Astrocyte of the cerebellum (primary cell): ENCODE measurements at regions not wholly inside any gene's neighbourhood (a gene's known extent, or its start where the extent isn't known, plus 50 kb on each side); places are given as distances from the start of the nearest gene placed in this dataset.

Experiments
- DNase-seq: peaks from one replicate; pipeline ENCODE4 v3.0.0-alpha.2; 2011; ENCODE audit warnings: low read depth
- H3K4me3 ChIP-seq: 2 replicates; pipeline ENCODE4 v1.5.1; 2011; ENCODE audit warnings: mild to moderate bottlenecking, low read depth, low read length, moderate library complexity
- in situ Hi-C: cut with HindIII; loops from 2 replicates; pipeline ENCODE4 v1.10.0; 2017; ENCODE audit warnings: low sequenced_read_pairs
- TF ChIP-seq, protein P1 (sequence below): IDR thresholded peaks from 2 replicates; pipeline ENCODE4 v1.5.1; 2012; ENCODE audit warnings: low read length, low read depth, moderate library complexity, mild to moderate bottlenecking; ENCODE audit errors: missing control alignments

DNA sequence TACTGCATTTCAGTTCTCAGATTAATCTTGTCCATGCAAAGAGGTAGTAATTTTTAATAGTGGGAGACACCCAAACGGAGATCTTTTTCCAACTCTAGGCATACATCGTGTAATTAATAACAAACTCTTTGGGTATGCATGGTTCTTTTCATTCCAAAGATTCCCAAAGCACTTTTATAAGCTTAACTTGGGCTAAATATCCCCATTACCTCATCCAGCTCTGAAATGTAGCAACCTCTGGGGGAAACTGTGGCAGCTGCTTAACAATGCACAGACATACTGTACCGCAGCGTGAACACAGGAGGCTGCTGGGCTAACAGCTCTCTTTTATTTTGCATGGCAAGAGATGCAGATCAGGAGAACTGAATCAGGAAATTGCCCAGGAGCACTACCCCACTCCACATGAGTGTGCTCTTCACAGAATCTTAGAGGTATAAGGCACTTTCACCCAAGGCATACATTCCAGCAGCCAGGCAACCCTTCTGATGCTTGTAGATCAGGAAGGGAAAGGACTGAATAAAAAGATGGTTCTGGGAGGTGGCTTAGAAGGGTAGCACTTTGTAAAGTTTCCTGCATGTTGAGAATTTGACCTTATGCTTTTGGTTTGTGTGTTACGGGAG lies 114.4 kb upstream of the GLI3 start:
- DNase-seq: no peak
- H3K4me3 ChIP-seq: no peak overlapping the region
- TF ChIP-seq, protein P1, sequence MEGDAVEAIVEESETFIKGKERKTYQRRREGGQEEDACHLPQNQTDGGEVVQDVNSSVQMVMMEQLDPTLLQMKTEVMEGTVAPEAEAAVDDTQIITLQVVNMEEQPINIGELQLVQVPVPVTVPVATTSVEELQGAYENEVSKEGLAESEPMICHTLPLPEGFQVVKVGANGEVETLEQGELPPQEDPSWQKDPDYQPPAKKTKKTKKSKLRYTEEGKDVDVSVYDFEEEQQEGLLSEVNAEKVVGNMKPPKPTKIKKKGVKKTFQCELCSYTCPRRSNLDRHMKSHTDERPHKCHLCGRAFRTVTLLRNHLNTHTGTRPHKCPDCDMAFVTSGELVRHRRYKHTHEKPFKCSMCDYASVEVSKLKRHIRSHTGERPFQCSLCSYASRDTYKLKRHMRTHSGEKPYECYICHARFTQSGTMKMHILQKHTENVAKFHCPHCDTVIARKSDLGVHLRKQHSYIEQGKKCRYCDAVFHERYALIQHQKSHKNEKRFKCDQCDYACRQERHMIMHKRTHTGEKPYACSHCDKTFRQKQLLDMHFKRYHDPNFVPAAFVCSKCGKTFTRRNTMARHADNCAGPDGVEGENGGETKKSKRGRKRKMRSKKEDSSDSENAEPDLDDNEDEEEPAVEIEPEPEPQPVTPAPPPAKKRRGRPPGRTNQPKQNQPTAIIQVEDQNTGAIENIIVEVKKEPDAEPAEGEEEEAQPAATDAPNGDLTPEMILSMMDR: no peak
- in situ Hi-C loops: no loop called here

DNA sequence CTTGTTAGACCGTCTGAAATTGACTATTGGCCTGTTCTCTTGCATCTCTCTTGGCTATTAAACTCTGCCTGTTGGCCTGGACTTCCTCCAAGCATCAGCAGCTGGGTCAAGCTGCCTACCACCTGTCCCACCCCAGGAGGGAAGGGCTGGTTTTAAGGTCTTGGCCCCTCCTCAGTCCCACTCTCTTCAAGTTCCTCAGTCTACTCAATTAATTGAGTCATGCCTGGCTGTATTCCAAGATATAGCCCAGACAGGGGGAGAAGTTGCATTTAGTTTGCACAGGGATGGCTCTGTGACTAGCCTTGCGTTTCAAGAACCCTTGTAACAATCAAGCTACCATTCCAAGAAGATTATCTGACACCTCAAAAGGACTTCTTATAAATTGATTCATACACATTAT lies 113.8 kb upstream of the GLI3 start:
- DNase-seq: no peak
- H3K4me3 ChIP-seq: no peak overlapping the region
- in situ Hi-C loops: no loop called here
- TF ChIP-seq, protein P1: no peak

- in situ Hi-C loops: no loop called here
- TF ChIP-seq, protein P1: no peak
Measured at GRCh38 chr7:42348631-42349030, 111.6 kb upstream of the GLI3 start.

DNA sequence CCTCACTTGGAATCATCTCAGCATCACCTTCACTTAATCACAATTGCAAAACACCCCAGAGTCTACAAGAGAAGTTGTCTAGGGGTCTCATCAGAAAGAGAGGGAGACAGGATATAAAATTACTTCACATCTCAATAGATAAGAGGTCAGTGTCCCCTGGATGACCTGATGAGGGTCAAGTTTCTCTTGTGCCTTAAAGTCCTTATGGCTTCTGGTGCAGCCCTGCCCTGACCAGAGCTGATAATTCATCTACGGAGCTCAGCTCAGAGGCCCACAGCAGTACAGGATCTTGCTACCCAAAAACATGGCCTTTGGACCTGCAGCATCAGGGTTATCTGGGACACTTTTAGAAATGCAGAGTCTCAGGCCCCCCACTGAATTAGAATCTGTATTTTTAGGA lies 111.1 kb upstream of the GLI3 start:
- in situ Hi-C loops: no loop called here
- TF ChIP-seq, protein P1: no peak
- H3K4me3 ChIP-seq: no peak overlapping the region
- DNase-seq: no peak

More at GRCh38 chr7:42348631-42349030, 111.6 kb upstream of the GLI3 start:
- no peak overlapping the region for H3K4me3 ChIP-seq
- DNase-seq: no peak

DNA sequence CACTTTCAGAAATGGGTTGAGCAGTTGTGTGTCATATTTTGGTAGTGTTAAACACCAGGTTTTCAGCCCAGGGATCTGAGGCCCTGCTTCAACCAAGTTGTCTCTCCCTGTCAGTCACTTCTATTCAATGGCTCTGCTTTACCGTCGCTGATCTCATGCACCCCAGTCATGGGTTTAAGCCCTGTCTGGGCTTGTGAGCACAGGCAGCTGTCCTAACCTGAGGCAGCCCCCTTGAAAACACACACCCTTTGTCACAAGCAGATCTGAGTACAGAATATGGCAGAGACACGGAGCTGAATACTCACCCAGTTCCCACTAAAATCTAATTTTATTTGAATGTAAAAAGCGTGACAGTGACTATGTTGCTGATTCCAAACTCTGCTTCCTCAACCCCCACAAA lies 110.6 kb upstream of the GLI3 start:
- in situ Hi-C loops: no loop called here
- no peak overlapping the region for H3K4me3 ChIP-seq
- DNase-seq: no peak
- TF ChIP-seq, protein P1: no peak

DNA sequence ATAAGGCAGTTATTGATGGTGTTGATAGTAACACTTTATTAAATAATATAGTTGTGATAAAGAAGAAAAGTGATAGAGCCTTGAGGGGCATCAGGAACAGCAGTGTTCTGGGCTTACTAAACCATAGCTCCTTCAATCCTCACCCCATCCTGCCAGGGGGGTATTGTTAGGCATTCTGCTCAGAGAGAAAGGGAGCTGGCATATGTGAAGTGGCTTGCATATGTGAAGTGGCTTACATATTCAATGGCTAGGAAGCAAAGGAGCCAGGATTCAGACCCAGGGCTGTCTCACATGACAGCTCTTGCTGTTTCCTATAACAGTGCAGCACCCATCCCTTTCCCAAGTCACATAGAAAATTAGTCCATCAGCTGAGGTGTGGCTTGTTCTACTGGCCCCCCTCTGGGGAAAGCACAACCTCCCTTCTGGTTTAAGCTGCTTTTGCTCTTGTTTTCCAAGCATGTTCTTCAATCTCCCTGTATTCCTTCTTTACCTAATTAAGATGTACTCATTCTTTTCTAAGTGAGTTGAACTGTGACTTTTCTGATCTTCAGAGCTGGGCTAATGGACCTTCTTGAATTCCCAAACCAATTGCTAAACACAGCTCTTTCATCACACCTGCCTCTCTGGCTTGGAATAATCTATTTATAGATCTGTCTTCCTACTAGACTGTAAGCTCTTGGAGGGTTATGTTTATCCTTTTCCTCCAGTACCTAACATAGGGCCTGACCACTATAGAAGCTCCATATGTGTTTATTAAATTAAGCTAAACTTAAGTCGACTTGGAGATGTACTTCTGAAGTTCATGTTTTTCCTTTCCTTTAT lies 108.7 kb upstream of the GLI3 start:
- no peak overlapping the region for H3K4me3 ChIP-seq
- in situ Hi-C loops: no loop called here
- TF ChIP-seq, protein P1: no peak
- no peak for DNase-seq
